SK-N-SH (cell line): ENCODE measurements at regions not wholly inside any gene's neighbourhood (a gene's known extent, or its start where the extent isn't known, plus 50 kb on each side); places are given as distances from the start of the nearest gene placed in this dataset.

Experiments
- CTCF ChIA-PET: fragments of 300-600, 350-600 bp; formaldehyde crosslinking; extraction: SDS; loops from one replicate; lab custom pipeline; 2021; lab: Yijun Ruan, JAX
- POLR2A ChIA-PET: fragments of 350-600 bp; sonication (Branson Sonifier 250); formaldehyde crosslinking; extraction: SDS; loops from one replicate; lab custom pipeline; 2020; ENCODE audit warnings: antibody characterized with exemption, inconsistent platforms; lab: Yijun Ruan, JAX
- DNase-seq: peaks from one replicate; pipeline ENCODE4 v3.0.0; 2012
- H2AFZ ChIP-seq: fragments of 200-600 bp; sonication (generic); 2 replicates; pipeline ENCODE4 v1.8.1; 2016; ENCODE audit warnings: antibody characterized with exemption, mild to moderate bottlenecking, low read depth
- H3F3A ChIP-seq: fragments of 200-600 bp; sonication (generic); replicated peaks from 2 replicates; pipeline ENCODE3; 2016; ENCODE audit warnings: antibody characterized with exemption, mild to moderate bottlenecking; ENCODE audit not compliant: insufficient read depth
- H3K27ac ChIP-seq, 2 experiments: fragments of 200-500 bp in 1 of 2; fragments of 200-600 bp in 1 of 2; sonication (Bioruptor generic) in 1 of 2; sonication (generic), shearing (Covaris generic) in 1 of 2; 2 replicates each; pipeline versions ENCODE4 v1.5.1 to v1.6.1; 2014 to 2016; ENCODE audit warnings: low read depth in 2 of 2, inconsistent platforms in 1 of 2, low read length in 1 of 2, mild to moderate bottlenecking in 1 of 2, mixed read lengths in 1 of 2
- H3K27me3 ChIP-seq: fragments of 200-600 bp; sonication (generic), shearing (Covaris generic); 2 replicates; pipeline ENCODE4 v1.6.1; 2016; ENCODE audit warnings: mixed run types; ENCODE audit not compliant: insufficient read depth
- H3K36me3 ChIP-seq, 2 experiments: fragments of 200-500 bp in 1 of 2; fragments of 200-600 bp in 1 of 2; sonication (Bioruptor generic) in 1 of 2; sonication (generic) in 1 of 2; replicated peaks in 1 of 2; 2 replicates each; pipeline versions ENCODE3 to v1.5.1; 2014 to 2016; ENCODE audit warnings: low read length in 1 of 2, mild to moderate bottlenecking in 1 of 2; ENCODE audit not compliant: insufficient read depth in 2 of 2, control insufficient read depth in 1 of 2
- H3K4me1 ChIP-seq, 2 experiments: fragments of 200-500 bp in 1 of 2; fragments of 200-600 bp in 1 of 2; sonication (Bioruptor generic) in 1 of 2; sonication (generic), shearing (Covaris generic) in 1 of 2; 2 replicates each; pipeline versions ENCODE4 v1.5.1 to v1.6.1; 2014 to 2016; ENCODE audit warnings: low read depth in 1 of 2, low read length in 1 of 2, mixed run types in 1 of 2; ENCODE audit not compliant: insufficient read depth in 2 of 2, control insufficient read depth in 1 of 2
- H3K4me2 ChIP-seq: fragments of 200-600 bp; sonication (generic), shearing (Covaris generic); 2 replicates; pipeline ENCODE4 v1.6.1; 2017; ENCODE audit warnings: mixed run types
- H3K4me3 ChIP-seq, 2 experiments: fragments of 200-500 bp in 1 of 2; fragments of 200-600 bp in 1 of 2; sonication (Bioruptor generic) in 1 of 2; sonication (generic), shearing (Covaris generic) in 1 of 2; 2 replicates each; pipeline versions ENCODE4 v1.5.1 to v1.8.1; 2014 to 2016; ENCODE audit warnings: low read depth in 2 of 2, inconsistent platforms in 1 of 2, low read length in 1 of 2, mild to moderate bottlenecking in 1 of 2, mixed read lengths in 1 of 2, moderate library complexity in 1 of 2
- H3K79me2 ChIP-seq: fragments of 200-600 bp; sonication (generic); 2 replicates; pipeline ENCODE4 v1.8.1; 2017; ENCODE audit warnings: mild to moderate bottlenecking; ENCODE audit not compliant: insufficient read depth
- H3K9ac ChIP-seq: fragments of 200-600 bp; sonication (generic); 2 replicates; pipeline ENCODE4 v1.6.1; 2017; ENCODE audit warnings: mixed run types
- H3K9me2 ChIP-seq: fragments of 200-600 bp; sonication (generic); 2 replicates; pipeline ENCODE4 v1.6.1; 2017; ENCODE audit warnings: mixed run types
- H3K9me3 ChIP-seq: fragments of 200-600 bp; sonication (generic); 2 replicates; pipeline ENCODE4 v1.6.1; 2017; ENCODE audit warnings: mixed run types, mild to moderate bottlenecking, moderate library complexity
- H4K20me1 ChIP-seq: fragments of 200-600 bp; sonication (generic); 2 replicates; pipeline ENCODE4 v1.6.1; 2017; ENCODE audit warnings: mild to moderate bottlenecking, mixed run types; ENCODE audit not compliant: insufficient read depth
- CTCF ChIP-seq: fragments of 200-600 bp; sonication (generic); IDR thresholded peaks from 2 replicates; pipeline ENCODE4 v1.6.1; 2017; ENCODE audit warnings: antibody characterized with exemption, mild to moderate bottlenecking, moderate library complexity
- ELF1 ChIP-seq: IDR thresholded peaks from 2 replicates; pipeline ENCODE4 v1.4.0; 2012
- EP300 ChIP-seq, 2 experiments: IDR thresholded peaks; 2 replicates each; pipeline versions ENCODE4 v1.4.0 to v1.6.1; 2012; ENCODE audit warnings: borderline replicate concordance in 1 of 2, low read depth in 1 of 2, low read length in 1 of 2
- EZH2phosphoT487 ChIP-seq: fragments of 200-600 bp; sonication (generic); IDR thresholded peaks from 2 replicates; pipeline ENCODE4 v1.6.1; 2017; ENCODE audit warnings: low read depth, mixed run types, mild to moderate bottlenecking, antibody characterized with exemption, moderate library complexity, borderline replicate concordance
- FOSL2 ChIP-seq: IDR thresholded peaks from 2 replicates; pipeline ENCODE4 v1.4.0; 2012; ENCODE audit warnings: low read depth, mild to moderate bottlenecking, moderate library complexity, borderline replicate concordance
- FOXJ3 ChIP-seq: sonication (generic); formaldehyde crosslinking; IDR thresholded peaks from 2 replicates; pipeline ENCODE4 v1.5.1; 2020; ENCODE audit warnings: mild to moderate bottlenecking, missing genetic modification reagents
- FOXM1 ChIP-seq: IDR thresholded peaks from 2 replicates; pipeline ENCODE4 v1.4.0; 2012; ENCODE audit warnings: low read depth, mild to moderate bottlenecking
- GABPA ChIP-seq: IDR thresholded peaks from 2 replicates; pipeline ENCODE4 v1.4.0; 2012; ENCODE audit warnings: low read depth, mild to moderate bottlenecking
- GATA2 ChIP-seq: sonication (generic); formaldehyde crosslinking; IDR thresholded peaks from 2 replicates; pipeline ENCODE4 v1.5.0; 2020; ENCODE audit warnings: mild to moderate bottlenecking, missing genetic modification reagents
- JUND ChIP-seq: IDR thresholded peaks from 2 replicates; pipeline ENCODE4 v1.4.0; 2012
- MAX ChIP-seq: IDR thresholded peaks from 2 replicates; pipeline ENCODE4 v1.4.0; 2012; ENCODE audit warnings: low read depth
- MEF2A ChIP-seq: IDR thresholded peaks from 2 replicates; pipeline ENCODE4 v1.4.0; 2012; ENCODE audit warnings: low read depth, borderline replicate concordance
- NFIC ChIP-seq: IDR thresholded peaks from 2 replicates; pipeline ENCODE4 v1.4.0; 2012; ENCODE audit warnings: borderline replicate concordance
- POLR2AphosphoS5 ChIP-seq: IDR thresholded peaks from 2 replicates; pipeline ENCODE4 v1.6.1; 2012; ENCODE audit warnings: low read depth, low read length
- RCOR1 ChIP-seq: fragments of 150-350 bp; IDR thresholded peaks from 2 replicates; pipeline ENCODE4 v1.6.1; 2017; ENCODE audit warnings: antibody characterized with exemption, low read length
- RFX5 ChIP-seq: IDR thresholded peaks from 2 replicates; pipeline ENCODE4 v1.6.1; 2012; ENCODE audit warnings: mild to moderate bottlenecking, improper control_type of control experiment, low read length
- SIN3A ChIP-seq: IDR thresholded peaks from 2 replicates; pipeline ENCODE4 v1.6.1; 2012; ENCODE audit warnings: low read depth, mild to moderate bottlenecking, low read length, moderate library complexity, borderline replicate concordance
- SMC3 ChIP-seq: IDR thresholded peaks from 2 replicates; pipeline ENCODE4 v1.6.1; 2012; ENCODE audit warnings: low read depth, low read length, improper control_type of control experiment
- TCF12 ChIP-seq: IDR thresholded peaks from 2 replicates; pipeline ENCODE4 v1.4.0; 2012
- TEAD4 ChIP-seq: IDR thresholded peaks from 2 replicates; pipeline ENCODE4 v1.4.0; 2012; ENCODE audit warnings: mild to moderate bottlenecking, borderline replicate concordance; ENCODE audit not compliant: insufficient read depth
- USF1 ChIP-seq: IDR thresholded peaks from 2 replicates; pipeline ENCODE4 v1.4.0; 2012; ENCODE audit warnings: low read depth, borderline replicate concordance
- USF2 ChIP-seq: fragments of 150-350 bp; IDR thresholded peaks from 2 replicates; pipeline ENCODE4 v1.6.1; 2017; ENCODE audit warnings: antibody characterized with exemption, low read length, low read depth, borderline replicate concordance
- YY1 ChIP-seq: IDR thresholded peaks from 2 replicates; pipeline ENCODE4 v1.4.0; 2012; ENCODE audit warnings: low read depth, mild to moderate bottlenecking
- ZBTB33 ChIP-seq: IDR thresholded peaks from 2 replicates; pipeline ENCODE4 v1.4.0; 2012; ENCODE audit warnings: low read depth, borderline replicate concordance
- WGBS: methylation state at CpG from one replicate; pipeline ENCODE4 v1.1.6; 2017; ENCODE audit warnings: low lambda C conversion rate; 5-methylcytosine and 5-hydroxymethylcytosine counted together

GRCh38 chr2:126187668-126188067 lies 468.3 kb upstream of the GYPC start (continued):
- TF ChIP-seq USF1 = no peak
- no peak for TF ChIP-seq ELF1
- TF ChIP-seq NFIC = no peak
- no peak for TF ChIP-seq POLR2AphosphoS5
- no peak for TF ChIP-seq MEF2A
- no peak for TF ChIP-seq TCF12
- TF ChIP-seq YY1 = no peak
- TF ChIP-seq RCOR1 = no peak
- TF ChIP-seq, all 33 proteins: peak for 0

GRCh38 chr2:126189527-126189926 lies 466.4 kb upstream of the GYPC start:
- H3K4me2 ChIP-seq = no peak overlapping the region
- H3F3A ChIP-seq = no peaks in the 10 kb centered on the region
- CTCF ChIA-PET = no interaction called here
- POLR2A ChIA-PET = no interaction called here
- WGBS = 7% methylated on average over 4 of the region's 4 CpGs
- no peaks in the 10 kb centered on the region for H4K20me1 ChIP-seq
- no peaks in the 10 kb centered on the region for H3K9me3 ChIP-seq
- DNase-seq = no peak
- H3K9me2 ChIP-seq = no peaks in the 10 kb centered on the region
- no peaks in the 10 kb centered on the region for H3K27me3 ChIP-seq
- peaks cover 0 to 3% of the 10 kb centered on the region in 2 experiments for H3K36me3 ChIP-seq
- H3K9ac ChIP-seq = no peak overlapping the region
- H3K4me1 ChIP-seq = no peaks in the 10 kb centered on the region
- TF ChIP-seq ELF1 (no peak), FOXM1 (no peak), SIN3A (no peak), YY1 (no peak), EZH2phosphoT487 (no peak), TEAD4 (no peak), RCOR1 (no peak), FOSL2 (no peak), ZBTB33 (no peak), USF2 (no peak), JUND (no peak), MAX (no peak), GATA2 (CRISPR knock-in tag) (no peak), RFX5 (no peak), NFIC (no peak), CTCF (no peak), EP300 (IDR thresholded peaks at IDR 0.05; ENCODE audit: borderline replicate concordance in 1 of 2, low read depth in 1 of 2, low read length in 1 of 2) (no peak), GABPA (no peak), FOXJ3 (no peak), SMC3 (no peak)
- H3K27ac ChIP-seq = no peak overlapping the region
- H3K79me2 ChIP-seq = no peaks in the 10 kb centered on the region
- no peak overlapping the region for H2AFZ ChIP-seq
- H3K4me3 ChIP-seq = no peak overlapping the region
